Thoracic aorta (tissue), 2 donors: ENCODE measurements at regions not wholly inside any gene's neighbourhood (a gene's known extent, or its start where the extent isn't known, plus 50 kb on each side); places are given as distances from the start of the nearest gene placed in this dataset.

ENCODE experiments used
- ATAC-seq: fragments of 150-250 bp; one replicate; pipeline ENCODE4 v1.8.0; 2017; ENCODE audit warnings: low read depth; ENCODE audit not compliant: insufficient number of reproducible peaks, low FRiP score
- DNase-seq: peaks from one replicate; pipeline ENCODE4 v3.0.0-alpha.2; 2020; ENCODE audit warnings: low spot score
- H3K27ac ChIP-seq, 2 donors: fragments of 200-600 bp; sonication (generic); 1 replicate in 1 of 2; 2 replicates in 1 of 2; pipeline ENCODE4 v1.5.1; 2016; ENCODE audit warnings: mild to moderate bottlenecking in 2 of 2, moderate library complexity in 2 of 2
- H3K27me3 ChIP-seq: fragments of 200-600 bp; sonication (generic); replicated peaks from 2 replicates; pipeline ENCODE4 v1.6.0; 2016; ENCODE audit warnings: mild to moderate bottlenecking; ENCODE audit not compliant: insufficient read depth
- H3K36me3 ChIP-seq: fragments of 200-600 bp; sonication (generic); one replicate; pipeline ENCODE4 v1.5.1; 2016
- H3K4me1 ChIP-seq, 2 donors: fragments of 200-600 bp; sonication (generic); 1 replicate in 1 of 2; 2 replicates in 1 of 2; pipeline versions ENCODE4 v1.5.1 to v1.6.0; 2016; ENCODE audit warnings: low read depth in 2 of 2, mild to moderate bottlenecking in 1 of 2; ENCODE audit not compliant: control insufficient read depth in 1 of 2
- H3K4me3 ChIP-seq: fragments of 200-600 bp; sonication (generic); 2 replicates; pipeline ENCODE4 v1.5.1; 2016; ENCODE audit warnings: mild to moderate bottlenecking
- H3K9me3 ChIP-seq: fragments of 200-600 bp; sonication (generic); 2 replicates; pipeline ENCODE4 v1.5.1; 2016
- CTCF ChIP-seq: fragments of 200-600 bp; sonication (generic); IDR thresholded peaks from one replicate; pipeline ENCODE4 v1.5.1; 2019; ENCODE audit warnings: antibody characterized with exemption

- Histone ChIP-seq H3K36me3 (no peaks in the 10 kb centered on the region), H3K9me3 (no peaks in the 10 kb centered on the region), H3K4me3 (no peak overlapping the region), H3K4me1 (no peaks in the 10 kb centered on the region), H3K27me3 (no peaks in the 10 kb centered on the region), H3K27ac (no peak overlapping the region)
- no peak for TF ChIP-seq CTCF
- ATAC-seq = no peak
- DNase-seq = no peak
These were observed 240.5 kb upstream of the DAAM1 start for GRCh38 chr14:58947814-58948445.

GRCh38 chr14:58950555-58950954, 237.9 kb upstream of the DAAM1 start:
- Histone ChIP-seq H3K4me3 (no peak overlapping the region), H3K27ac (no peak overlapping the region), H3K27me3 (no peaks in the 10 kb centered on the region), H3K9me3 (no peaks in the 10 kb centered on the region), H3K4me1 (peaks cover 6 to 10% of the 10 kb centered on the region in 2 donors), H3K36me3 (no peaks in the 10 kb centered on the region)
- TF ChIP-seq CTCF = no peak
- ATAC-seq = no peak
- DNase-seq = no peak

- no peak for TF ChIP-seq CTCF
- ATAC-seq (no peak), DNase-seq (no peak)
- Histone ChIP-seq H3K36me3 (no peaks in the 10 kb centered on the region), H3K9me3 (no peaks in the 10 kb centered on the region), H3K4me1 (peaks cover 9 to 13% of the 10 kb centered on the region in 2 donors), H3K27me3 (no peaks in the 10 kb centered on the region), H3K27ac (no peak overlapping the region), H3K4me3 (no peak overlapping the region)
These were observed 237.3 kb upstream of the DAAM1 start for GRCh38 chr14:58951143-58951542.

- Histone ChIP-seq H3K27me3 (no peaks in the 10 kb centered on the region), H3K27ac (no peak overlapping the region), H3K4me3 (no peak overlapping the region), H3K36me3 (no peaks in the 10 kb centered on the region), H3K9me3 (no peaks in the 10 kb centered on the region), H3K4me1 (peaks cover 9 to 13% of the 10 kb centered on the region in 2 donors)
- DNase-seq (no peak), ATAC-seq (no peak)
- TF ChIP-seq CTCF = no peak
These were observed 234.4 kb upstream of the DAAM1 start for GRCh38 chr14:58954052-58954451.

GRCh38 chr14:58954901-58955861, 233.3 kb upstream of the DAAM1 start:
- DNase-seq (no peak), ATAC-seq (no peak)
- H3K4me3 ChIP-seq = peak overlapping the region; percentile 41
- TF ChIP-seq CTCF = no peak
- no peaks in the 10 kb centered on the region for H3K27me3 ChIP-seq
- no peaks in the 10 kb centered on the region for H3K9me3 ChIP-seq
- H3K36me3 ChIP-seq = no peaks in the 10 kb centered on the region
- H3K4me1 ChIP-seq = peaks cover 9 to 13% of the 10 kb centered on the region in 2 donors
- H3K27ac ChIP-seq = peak overlapping the region in 1 of 2 donors; percentile 12
